ENCODE measurements at regions not wholly inside any gene's neighbourhood (a gene's known extent, or its start where the extent isn't known, plus 50 kb on each side); places are given as distances from the start of the nearest gene placed in this dataset.

DNA sequence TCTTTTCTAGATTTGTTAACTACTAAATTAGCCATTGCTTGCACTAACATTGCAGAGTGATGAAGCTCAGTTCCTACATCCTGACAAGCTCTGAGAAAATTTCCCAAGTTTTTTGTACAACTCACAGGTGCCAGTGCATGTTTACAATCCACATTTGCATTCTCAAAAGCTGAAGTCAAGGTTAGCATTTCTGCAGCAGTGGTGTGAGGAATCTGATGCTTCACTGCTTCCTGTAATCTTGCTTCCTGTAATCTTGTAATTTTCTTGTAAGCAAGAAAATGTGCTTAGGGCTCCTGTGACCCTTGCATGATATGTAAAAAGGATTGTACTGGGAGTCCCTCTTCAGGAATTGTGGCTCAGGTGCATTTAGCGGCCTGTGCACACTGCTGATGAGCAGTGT, 207.4 kb upstream of the CXCL13 start:
- TF ChIP-seq, protein P1, sequence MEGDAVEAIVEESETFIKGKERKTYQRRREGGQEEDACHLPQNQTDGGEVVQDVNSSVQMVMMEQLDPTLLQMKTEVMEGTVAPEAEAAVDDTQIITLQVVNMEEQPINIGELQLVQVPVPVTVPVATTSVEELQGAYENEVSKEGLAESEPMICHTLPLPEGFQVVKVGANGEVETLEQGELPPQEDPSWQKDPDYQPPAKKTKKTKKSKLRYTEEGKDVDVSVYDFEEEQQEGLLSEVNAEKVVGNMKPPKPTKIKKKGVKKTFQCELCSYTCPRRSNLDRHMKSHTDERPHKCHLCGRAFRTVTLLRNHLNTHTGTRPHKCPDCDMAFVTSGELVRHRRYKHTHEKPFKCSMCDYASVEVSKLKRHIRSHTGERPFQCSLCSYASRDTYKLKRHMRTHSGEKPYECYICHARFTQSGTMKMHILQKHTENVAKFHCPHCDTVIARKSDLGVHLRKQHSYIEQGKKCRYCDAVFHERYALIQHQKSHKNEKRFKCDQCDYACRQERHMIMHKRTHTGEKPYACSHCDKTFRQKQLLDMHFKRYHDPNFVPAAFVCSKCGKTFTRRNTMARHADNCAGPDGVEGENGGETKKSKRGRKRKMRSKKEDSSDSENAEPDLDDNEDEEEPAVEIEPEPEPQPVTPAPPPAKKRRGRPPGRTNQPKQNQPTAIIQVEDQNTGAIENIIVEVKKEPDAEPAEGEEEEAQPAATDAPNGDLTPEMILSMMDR (IDR thresholded peaks at IDR 0.05): no peak
- no peak for TF ChIP-seq RFX5 (IDR thresholded peaks at IDR 0.05)
- no peak for TF ChIP-seq ESRRA (IDR thresholded peaks at IDR 0.05; ENCODE audit: borderline replicate concordance, low read length)
